ENCODE measurements at regions not wholly inside any gene's neighbourhood (a gene's known extent, or its start where the extent isn't known, plus 50 kb on each side); places are given as distances from the start of the nearest gene placed in this dataset.
"Not testable (repeated sequence)": the region's sequence is repeated elsewhere in the genome, so short reads cannot be mapped to it uniquely, and the experiment has no call there.

GRCh38 chr7:25476863-25477499 lies 248.7 kb upstream of the NPVF start:
- Histone ChIP-seq H2AFZ (ENCODE audit: low read depth, low read length) (no peak overlapping the region), H3K4me2 (ENCODE audit: insufficient read depth, low read length) (no peak overlapping the region), H3K4me3 (replicated peaks in 1 of 3; ENCODE audit: insufficient read depth in 1 of 3, low read depth in 1 of 3, low read length in 3 of 3) (no peak overlapping the region), H3K9ac (replicated peaks; ENCODE audit: extremely low read depth, insufficient read depth, low read length) (no peak overlapping the region), H3K9me1 (replicated peaks; ENCODE audit: control insufficient read depth, extremely low read depth, insufficient read depth, low read length) (no peaks in the 10 kb centered on the region), H3K27me3 (ENCODE audit: control insufficient read depth in 2 of 2, insufficient read depth in 2 of 2, low read length in 2 of 2) (no peaks in the 10 kb centered on the region), H4K20me1 (replicated peaks; ENCODE audit: control insufficient read depth, extremely low read depth, insufficient read depth, low read length) (no peaks in the 10 kb centered on the region), H3K36me3 (ENCODE audit: control insufficient read depth in 2 of 2, extremely low read depth in 1 of 2, insufficient read depth in 2 of 2, low read length in 2 of 2) (no peaks in the 10 kb centered on the region), H3K79me2 (ENCODE audit: control insufficient read depth, insufficient read depth, low read length) (no peaks in the 10 kb centered on the region), H3K27ac (ENCODE audit: insufficient read depth, low read depth, low read length) (no peak overlapping the region), H3K9me3 (replicated peaks; ENCODE audit: control insufficient read depth, insufficient read depth, low read length) (no peaks in the 10 kb centered on the region), H3K4me1 (ENCODE audit: control insufficient read depth, extremely low read depth, insufficient read depth, low read length) (no peaks in the 10 kb centered on the region)
- dilution Hi-C loops (cut with MboI; ENCODE audit: extremely low pct_ligation_motif_present, low sequenced_read_pairs): no loop called here
- TF ChIP-seq JUN (IDR thresholded peaks at IDR 0.05; ENCODE audit: borderline replicate concordance, insufficient read depth, insufficient read length, low read depth) (no peak), POLR2AphosphoS5 (IDR thresholded peaks at IDR 0.05; ENCODE audit: insufficient read depth, low read depth, low read length) (no peak), EZH2 (IDR thresholded peaks at IDR 0.05; ENCODE audit: borderline replicate concordance, low read depth, low read length, severe bottlenecking) (no peak), MAX (IDR thresholded peaks at IDR 0.05; ENCODE audit: insufficient read depth, insufficient read length) (no peak)
- ChIA-PET POLR2A (no interaction called here), CTCF (no interaction called here)
- BruUV-seq (replicated peaks): no TSS peak
- FAIRE-seq (no peak), DNase-seq (ENCODE audit: low read depth, low spot score) (no peak)
- intact Hi-C loops (cut with micrococcal nuclease): no loop called here

- FAIRE-seq; H3K4me1 ChIP-seq (ENCODE audit: control insufficient read depth, extremely low read depth, insufficient read depth, low read length); H3K79me2 ChIP-seq (ENCODE audit: control insufficient read depth, insufficient read depth, low read length); H3K27me3 ChIP-seq (ENCODE audit: control insufficient read depth in 2 of 2, insufficient read depth in 2 of 2, low read length in 2 of 2); H3K4me2 ChIP-seq (ENCODE audit: insufficient read depth, low read length); H3K27ac ChIP-seq (ENCODE audit: insufficient read depth, low read depth, low read length); H3K36me3 ChIP-seq (ENCODE audit: control insufficient read depth in 2 of 2, extremely low read depth in 1 of 2, insufficient read depth in 2 of 2, low read length in 2 of 2); DNase-seq (ENCODE audit: low read depth, low spot score); POLR2A ChIA-PET; BruUV-seq (replicated peaks); H2AFZ ChIP-seq (ENCODE audit: low read depth, low read length); H3K9me3 ChIP-seq (replicated peaks; ENCODE audit: control insufficient read depth, insufficient read depth, low read length); H4K20me1 ChIP-seq (replicated peaks; ENCODE audit: control insufficient read depth, extremely low read depth, insufficient read depth, low read length); intact Hi-C loops (cut with micrococcal nuclease); H3K9me1 ChIP-seq (replicated peaks; ENCODE audit: control insufficient read depth, extremely low read depth, insufficient read depth, low read length); dilution Hi-C loops (cut with MboI; ENCODE audit: extremely low pct_ligation_motif_present, low sequenced_read_pairs); H3K9ac ChIP-seq (replicated peaks; ENCODE audit: extremely low read depth, insufficient read depth, low read length); H3K4me3 ChIP-seq (replicated peaks in 1 of 3; ENCODE audit: insufficient read depth in 1 of 3, low read depth in 1 of 3, low read length in 3 of 3): not testable (repeated sequence)
- CTCF ChIA-PET: interaction anchor here (0.6 kb wide), 1 partner anchor 218 kb away, joined by 4 read pairs; no protein-coding TSS in a partner anchor
These were observed 249.9 kb upstream of the NPVF start for GRCh38 chr7:25478221-25478620.
